Psoas muscle (tissue), 7 donors: ENCODE measurements at regions not wholly inside any gene's neighbourhood (a gene's known extent, or its start where the extent isn't known, plus 50 kb on each side); places are given as distances from the start of the nearest gene placed in this dataset.
A peak's percentile ranks its signal among the peaks of the same experiment; 100 is the strongest.

Experiments
- ATAC-seq, 4 donors: fragments of 200-7000 bp; cut with Tn5 transposase; one replicate each; pipeline ENCODE4 v1.9.1; 2020; ENCODE audit warnings: moderate library complexity in 3 of 4, mild to moderate bottlenecking in 2 of 4
- DNase-seq, 2 donors: peaks; one replicate each; pipeline ENCODE4 v3.0.0-alpha.2; 2020
- H3K27ac ChIP-seq: fragments of 200-600 bp; one replicate; pipeline ENCODE4 v1.8.0; 2022
- H3K27me3 ChIP-seq, 3 donors: fragments of 200-600 bp in 1 of 3; one replicate each; pipeline versions ENCODE4 v1.6.1 to v1.8.0; 2013 to 2022; ENCODE audit warnings: low read length in 2 of 3, mild to moderate bottlenecking in 2 of 3, moderate library complexity in 1 of 3; ENCODE audit not compliant: insufficient read depth in 3 of 3
- H3K36me3 ChIP-seq, 2 donors: fragments of 200-600 bp in 1 of 2; one replicate each; pipeline versions ENCODE4 v1.6.1 to v1.8.0; 2013 to 2022; ENCODE audit warnings: low read depth in 1 of 2, mild to moderate bottlenecking in 1 of 2, moderate library complexity in 1 of 2; ENCODE audit not compliant: insufficient read depth in 1 of 2
- H3K4me1 ChIP-seq: fragments of 200-600 bp; one replicate; pipeline ENCODE4 v1.8.0; 2022
- H3K4me3 ChIP-seq: fragments of 200-600 bp; one replicate; pipeline ENCODE4 v1.8.0; 2022; ENCODE audit warnings: mild to moderate bottlenecking
- H3K9me3 ChIP-seq: fragments of 200-600 bp; one replicate; pipeline ENCODE4 v1.8.0; 2022
- CTCF ChIP-seq: fragments of 200-600 bp; IDR thresholded peaks from one replicate; pipeline ENCODE4 v1.8.0; 2022; ENCODE audit warnings: antibody characterized with exemption
- WGBS, 3 donors: extraction: QIAGEN DNeasy Blood & Tissue Kit; methylation state at CpG; one replicate each; pipeline versions ENCODE4 v1.1.6 to v1.1.7; 2013; 5-methylcytosine and 5-hydroxymethylcytosine counted together
- intact Hi-C, 2 donors: fragments of 100-400 bp; cut with DNase I; formaldehyde crosslinking; loops; one replicate each; pipeline versions ENCODE4 v1.11.0 to v1.14.2; 2022
- donor health status: healthy with polysubstance abuse.
- donor health status: DM: no; HTN: no; CAD: no; lungs with moderate emphysema.
- donor health status: Bipolar disorder and iron deficiency.
- donor health status: healthy.
- donor health status: DM: yes; HTN: yes; CAD: no.
- donor health status: DM: no; HTN: no; CAD: no.
- donor health status: DM: yes; HTN: yes; CAD: no.

GRCh38 chr1:219304227-219305226 lies 130.8 kb downstream of the LYPLAL1 start:
- ATAC-seq, result peak; percentile 66 to 92 (median 82)
- no peak overlapping the region for H3K4me3 ChIP-seq
- intact Hi-C loops, result no loop called here

GRCh38 chr1:219302697-219303096 lies 129.0 kb downstream of the LYPLAL1 start:
- intact Hi-C loops, result no loop called here
- Histone ChIP-seq H3K27ac (no peak overlapping the region), H3K9me3 (peaks cover 3% of the 10 kb centered on the region), H3K4me1 (peaks cover 11% of the 10 kb centered on the region), H3K27me3 (no peaks in the 10 kb centered on the region), H3K36me3 (no peaks in the 10 kb centered on the region), H3K4me3 (no peak overlapping the region)
- no peak for ATAC-seq
- WGBS, 3 donors, result 28 to 42% (median 42%) methylated on average over 1 of the region's 1 CpG
- DNase-seq, result no peak
- no peak for TF ChIP-seq CTCF

More at GRCh38 chr1:219304227-219305226, 130.8 kb downstream of the LYPLAL1 start:
- no peaks in the 10 kb centered on the region for H3K36me3 ChIP-seq
- H3K27me3 ChIP-seq, result no peaks in the 10 kb centered on the region
- peaks cover 3% of the 10 kb centered on the region for H3K9me3 ChIP-seq
- peak; percentile 40 to 60 for DNase-seq
- H3K27ac ChIP-seq, result peak overlapping the region; percentile 51
- 26 to 35% (median 32%) methylated on average over 9 of the region's 9 CpGs for WGBS, 3 donors
- TF ChIP-seq CTCF, result no peak
- peaks cover 11% of the 10 kb centered on the region for H3K4me1 ChIP-seq

- ATAC-seq, result no peak
- H3K36me3 ChIP-seq, result peaks cover 0 to 22% of the 10 kb centered on the region in 2 donors
- TF ChIP-seq CTCF, result no peak
- no peaks in the 10 kb centered on the region for H3K9me3 ChIP-seq
- no peak overlapping the region for H3K4me3 ChIP-seq
- no peak overlapping the region for H3K27ac ChIP-seq
- no peak for DNase-seq
- H3K27me3 ChIP-seq, result no peaks in the 10 kb centered on the region
- peaks cover 11% of the 10 kb centered on the region for H3K4me1 ChIP-seq
- intact Hi-C loops, result no loop called here
- WGBS, 3 donors, result 60 to 75% (median 61%) methylated on average over 4 of the region's 4 CpGs
Measured at GRCh38 chr1:219299420-219299819, 125.7 kb downstream of the LYPLAL1 start.

GRCh38 chr1:219298571-219299148 lies 125.0 kb downstream of the LYPLAL1 start:
- 58 to 64% (median 59%) methylated on average over 4 of the region's 4 CpGs for WGBS, 3 donors
- peaks cover 0 to 27% of the 10 kb centered on the region in 2 donors for H3K36me3 ChIP-seq

More at GRCh38 chr1:219298571-219299148, 125.0 kb downstream of the LYPLAL1 start:
- H3K27ac ChIP-seq, result no peak overlapping the region
- intact Hi-C loops, result no loop called here
- H3K9me3 ChIP-seq, result no peaks in the 10 kb centered on the region
- H3K4me1 ChIP-seq, result peaks cover 6% of the 10 kb centered on the region
- no peak overlapping the region for H3K4me3 ChIP-seq
- TF ChIP-seq CTCF, result no peak
- H3K27me3 ChIP-seq, result no peaks in the 10 kb centered on the region
- DNase-seq (no peak), ATAC-seq (peak in 1 of 4 donors; percentile 32)
